HEK293 (cell line): ENCODE measurements at regions not wholly inside any gene's neighbourhood (a gene's known extent, or its start where the extent isn't known, plus 50 kb on each side); places are given as distances from the start of the nearest gene placed in this dataset.

Experiments used
- CTCF ChIA-PET: fragments of 350-600 bp; formaldehyde crosslinking; extraction: SDS; loops from one replicate; lab custom pipeline; 2021; ENCODE audit warnings: antibody characterized with exemption; lab: Yijun Ruan, JAX
- POLR2A ChIA-PET: fragments of 300-600 bp; formaldehyde crosslinking; extraction: SDS; loops from one replicate; lab custom pipeline; 2020; ENCODE audit warnings: antibody characterized with exemption, inconsistent platforms; lab: Yijun Ruan, JAX
- H3K27ac ChIP-seq: fragments of 200-500 bp; sonication (Bioruptor generic); 2 replicates; pipeline ENCODE4 v1.5.1; 2014; ENCODE audit warnings: low read depth, low read length, control low read depth, inconsistent platforms; ENCODE audit errors: extremely low read depth
- H3K36me3 ChIP-seq, 2 experiments: fragments of 200-500 bp in 1 of 2; sonication (Bioruptor generic) in 1 of 2; 1 replicate in 1 of 2; 2 replicates in 1 of 2; pipeline ENCODE4 v1.5.1; 2014 to 2017; ENCODE audit warnings: inconsistent platforms in 2 of 2, low read length in 2 of 2; ENCODE audit not compliant: control insufficient read depth in 2 of 2, insufficient read depth in 1 of 2
- H3K4me1 ChIP-seq: fragments of 200-500 bp; sonication (Bioruptor generic); 2 replicates; pipeline ENCODE4 v1.5.1; 2014; ENCODE audit warnings: mild to moderate bottlenecking, low read length, inconsistent platforms; ENCODE audit not compliant: control insufficient read depth, insufficient read depth
- H3K4me3 ChIP-seq: 2 replicates; pipeline ENCODE4 v1.5.1; 2011; ENCODE audit warnings: low read depth, mild to moderate bottlenecking, control low read depth, low read length, moderate library complexity
- H3K9me3 ChIP-seq: fragments of 200-500 bp; sonication (Bioruptor generic); 2 replicates; pipeline ENCODE4 v1.5.1; 2014; ENCODE audit warnings: low read depth, low read length, inconsistent platforms; ENCODE audit not compliant: control insufficient read depth, insufficient read depth
- AEBP2 ChIP-seq: fragments of 450-650 bp; formaldehyde crosslinking; IDR thresholded peaks from 2 replicates; pipeline ENCODE4 v1.5.1; 2016; ENCODE audit warnings: missing biosample characterization, missing genetic modification characterization, borderline replicate concordance
- BCL11B ChIP-seq: fragments of 450-650 bp; formaldehyde crosslinking; IDR thresholded peaks from 2 replicates; pipeline ENCODE4 v1.5.1; 2016; ENCODE audit warnings: low read depth, missing biosample characterization, missing genetic modification characterization
- CTCF ChIP-seq: fragments of 450-650 bp; formaldehyde crosslinking; IDR thresholded peaks from 2 replicates; pipeline ENCODE4 v1.5.1; 2016; ENCODE audit warnings: missing biosample characterization, missing genetic modification characterization
- GFI1B ChIP-seq: fragments of 450-650 bp; formaldehyde crosslinking; IDR thresholded peaks from 2 replicates; pipeline ENCODE4 v1.5.1; 2016; ENCODE audit warnings: missing biosample characterization, missing genetic modification characterization
- GLI4 ChIP-seq: fragments of 450-650 bp; formaldehyde crosslinking; IDR thresholded peaks from 2 replicates; pipeline ENCODE4 v1.5.1; 2016; ENCODE audit warnings: missing biosample characterization, missing genetic modification characterization
- HOXA7 ChIP-seq: sonication (generic); formaldehyde crosslinking; IDR thresholded peaks from 2 replicates; pipeline ENCODE4 v1.8.1; 2022; ENCODE audit warnings: missing genetic modification reagents, borderline replicate concordance
- HOXD13 ChIP-seq: sonication (generic); formaldehyde crosslinking; IDR thresholded peaks from 2 replicates; pipeline ENCODE4 v1.8.0; 2022; ENCODE audit warnings: missing genetic modification reagents, borderline replicate concordance
- ZNF157 ChIP-seq: fragments of 450-650 bp; formaldehyde crosslinking; IDR thresholded peaks from 2 replicates; pipeline ENCODE4 v1.5.1; 2016; ENCODE audit warnings: missing biosample characterization, missing genetic modification characterization
- ZNF174 ChIP-seq: fragments of 450-650 bp; formaldehyde crosslinking; IDR thresholded peaks from 2 replicates; pipeline ENCODE4 v1.5.0; 2017; ENCODE audit warnings: missing biosample characterization, mild to moderate bottlenecking, missing genetic modification characterization
- ZNF341 ChIP-seq: fragments of 450-650 bp; formaldehyde crosslinking; IDR thresholded peaks from 2 replicates; pipeline ENCODE4; 2016; ENCODE audit warnings: low read depth, missing biosample characterization, missing genetic modification characterization
- ZNF549 ChIP-seq: fragments of 450-650 bp; IDR thresholded peaks from 2 replicates; pipeline ENCODE4 v1.5.1; 2018; ENCODE audit warnings: missing biosample characterization, missing genetic modification characterization, mild to moderate bottlenecking, inconsistent platforms, moderate library complexity
- ZNF560 ChIP-seq: fragments of 450-650 bp; formaldehyde crosslinking; IDR thresholded peaks from 2 replicates; pipeline ENCODE4 v1.5.1; 2017; ENCODE audit warnings: missing biosample characterization, missing genetic modification characterization, borderline replicate concordance
- ZNF580 ChIP-seq: fragments of 450-650 bp; formaldehyde crosslinking; IDR thresholded peaks from 2 replicates; pipeline ENCODE4 v1.5.1; 2016; ENCODE audit warnings: missing biosample characterization, missing genetic modification characterization
- ZNF654 ChIP-seq: fragments of 450-650 bp; formaldehyde crosslinking; IDR thresholded peaks from 2 replicates; pipeline ENCODE4 v1.5.1; 2016; ENCODE audit warnings: low read depth, missing biosample characterization, missing genetic modification characterization
- ZSCAN18 ChIP-seq: fragments of 450-650 bp; formaldehyde crosslinking; IDR thresholded peaks from 2 replicates; pipeline ENCODE4 v1.5.1; 2016; ENCODE audit warnings: missing biosample characterization, missing genetic modification characterization
- ZSCAN30 ChIP-seq: fragments of 450-650 bp; IDR thresholded peaks from 2 replicates; pipeline ENCODE4 v1.5.1; 2018; ENCODE audit warnings: missing biosample characterization, mild to moderate bottlenecking, missing genetic modification characterization, moderate library complexity
- ZSCAN5A ChIP-seq: fragments of 450-650 bp; formaldehyde crosslinking; IDR thresholded peaks from 2 replicates; pipeline ENCODE4 v1.5.1; 2016; ENCODE audit warnings: missing biosample characterization, missing genetic modification characterization
- TF ChIP-seq, protein P1 (sequence below): fragments of 450-650 bp; formaldehyde crosslinking; IDR thresholded peaks from 2 replicates; pipeline ENCODE4 v1.5.1; 2017; ENCODE audit warnings: missing biosample characterization, missing genetic modification characterization

DNA sequence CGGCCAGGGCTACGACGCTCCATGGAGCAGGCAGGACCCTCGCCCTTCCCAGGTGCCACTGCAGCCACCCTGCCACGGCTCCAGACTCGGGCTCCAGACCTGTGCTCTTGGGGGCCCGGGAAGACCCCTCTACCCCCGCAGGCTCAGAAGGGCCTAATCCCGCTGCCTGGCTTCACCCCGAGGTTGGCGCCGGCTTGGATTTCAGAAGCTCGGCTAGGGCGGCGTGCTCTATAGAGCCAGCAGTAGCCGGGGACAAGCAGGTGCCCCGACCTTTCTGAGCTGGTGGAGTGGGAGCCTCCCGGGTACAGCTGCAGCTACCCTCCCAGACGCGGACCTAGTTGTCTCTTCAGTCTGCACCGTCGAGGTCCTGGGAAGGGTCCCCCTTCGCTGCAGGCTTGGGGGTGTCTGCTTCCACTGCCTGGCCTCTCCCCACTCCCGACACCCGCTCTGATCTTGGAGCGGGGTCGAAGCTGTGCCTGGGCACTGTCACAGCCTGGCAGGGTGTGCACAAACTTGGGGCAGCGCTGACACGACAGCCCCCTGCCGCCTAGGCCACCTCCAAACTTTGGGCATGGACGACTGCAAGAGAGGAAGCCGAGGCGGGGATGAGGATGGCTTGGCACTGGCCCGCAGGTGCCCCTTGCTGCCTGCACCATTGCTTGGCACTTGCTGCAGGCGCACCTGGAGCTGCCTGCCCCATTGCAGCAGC lies 1366.1 kb upstream of the CDH9 start:
- CTCF ChIA-PET = interaction anchor here (1.0 kb wide), 1 partner anchor 60 kb away, joined by 4 read pairs; no protein-coding TSS in a partner anchor
- Histone ChIP-seq H3K36me3 (no peaks in the 10 kb centered on the region), H3K9me3 (no peaks in the 10 kb centered on the region), H3K4me3 (no peak overlapping the region), H3K27ac (no peak overlapping the region), H3K4me1 (no peaks in the 10 kb centered on the region)
- no peak for TF ChIP-seq ZSCAN18
- no peak for TF ChIP-seq ZNF157
- TF ChIP-seq HOXA7 (CRISPR knock-in tag) = no peak
- TF ChIP-seq ZNF341 (tag by site-specific recombination) = no peak
- POLR2A ChIA-PET = no interaction called here

- TF ChIP-seq ZNF654 (tag by site-specific recombination) (no peak), ZSCAN5A (tag by site-specific recombination) (no peak), CTCF (tag by site-specific recombination) (no peak), ZSCAN30 (tag by site-specific recombination) (no peak), ZNF580 (tag by site-specific recombination) (no peak), HOXD13 (no peak), BCL11B (tag by site-specific recombination) (no peak), ZNF560 (tag by site-specific recombination) (no peak), GFI1B (tag by site-specific recombination) (no peak), GLI4 (tag by site-specific recombination) (no peak), ZNF174 (tag by site-specific recombination) (no peak), AEBP2 (tag by site-specific recombination) (no peak), ZNF549 (tag by site-specific recombination) (no peak)
- TF ChIP-seq, protein P1, sequence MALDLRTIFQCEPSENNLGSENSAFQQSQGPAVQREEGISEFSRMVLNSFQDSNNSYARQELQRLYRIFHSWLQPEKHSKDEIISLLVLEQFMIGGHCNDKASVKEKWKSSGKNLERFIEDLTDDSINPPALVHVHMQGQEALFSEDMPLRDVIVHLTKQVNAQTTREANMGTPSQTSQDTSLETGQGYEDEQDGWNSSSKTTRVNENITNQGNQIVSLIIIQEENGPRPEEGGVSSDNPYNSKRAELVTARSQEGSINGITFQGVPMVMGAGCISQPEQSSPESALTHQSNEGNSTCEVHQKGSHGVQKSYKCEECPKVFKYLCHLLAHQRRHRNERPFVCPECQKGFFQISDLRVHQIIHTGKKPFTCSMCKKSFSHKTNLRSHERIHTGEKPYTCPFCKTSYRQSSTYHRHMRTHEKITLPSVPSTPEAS (tag by site-specific recombination) = no peak
- no peak overlapping the region for H3K27ac ChIP-seq
- H3K4me3 ChIP-seq = no peak overlapping the region
- H3K4me1 ChIP-seq = no peaks in the 10 kb centered on the region
- H3K9me3 ChIP-seq = no peaks in the 10 kb centered on the region
- H3K36me3 ChIP-seq = no peaks in the 10 kb centered on the region
- ChIA-PET POLR2A (no interaction called here), CTCF (interaction anchor here (1.0 kb wide), 1 partner anchor 59 kb away, joined by 4 read pairs; no protein-coding TSS in a partner anchor)
These were observed 1365.5 kb upstream of the CDH9 start for GRCh38 chr5:28403846-28404245.
